Activated T-cell treated with anti-CD3 and anti-CD28 coated beads, Interleukin-2, amount 50 U/mL, for 72 hours (primary cell): ENCODE measurements at regions not wholly inside any gene's neighbourhood (a gene's known extent, or its start where the extent isn't known, plus 50 kb on each side); places are given as distances from the start of the nearest gene placed in this dataset.

Source experiments
- ATAC-seq, 2 donors: fragments of 150-1000 bp; cut with Tn5 transposase; replicated peaks in 1 of 2; 2 replicates each; pipeline ENCODE4 v1.10.0; 2021; ENCODE audit warnings: moderate library complexity in 2 of 2, mild to moderate bottlenecking in 1 of 2
- DNase-seq, 2 donors: peaks; one replicate each; pipeline ENCODE4 v3.0.0; 2021 to 2022; ENCODE audit warnings: mixed read lengths in 1 of 2
- H3K27ac Mint-ChIP-seq: one replicate; pipeline ENCODE4 v1.8.0; 2022; ENCODE audit warnings: mild to moderate bottlenecking, moderate library complexity, mixed read lengths
- H3K27me3 Mint-ChIP-seq: one replicate; pipeline ENCODE4 v1.8.0; 2022; ENCODE audit warnings: low read depth, mixed read lengths
- H3K36me3 Mint-ChIP-seq, 2 donors: one replicate each; pipeline ENCODE4 v1.8.0; 2022; ENCODE audit warnings: mixed read lengths in 2 of 2, mild to moderate bottlenecking in 1 of 2; ENCODE audit not compliant: insufficient read depth in 2 of 2
- H3K4me1 Mint-ChIP-seq: one replicate; pipeline ENCODE4 v1.8.0; 2022; ENCODE audit warnings: low read depth, mixed read lengths
- H3K4me3 Mint-ChIP-seq, 2 donors: one replicate each; pipeline ENCODE4 v1.8.0; 2022; ENCODE audit warnings: mild to moderate bottlenecking in 2 of 2, mixed read lengths in 2 of 2, moderate library complexity in 2 of 2
- H3K9me3 Mint-ChIP-seq, 2 donors: one replicate each; pipeline ENCODE4 v1.8.0; 2022; ENCODE audit warnings: mixed read lengths in 2 of 2

- H3K27me3 Mint-ChIP-seq: peaks cover 18% of the 10 kb centered on the region
- H3K4me1 Mint-ChIP-seq: no peaks in the 10 kb centered on the region
- ATAC-seq (no peak), DNase-seq (no peak)
- no peaks in the 10 kb centered on the region for H3K9me3 Mint-ChIP-seq
- H3K36me3 Mint-ChIP-seq: no peaks in the 10 kb centered on the region
- no peak overlapping the region for H3K27ac Mint-ChIP-seq
- H3K4me3 Mint-ChIP-seq: no peak overlapping the region
Observed at GRCh38 chr13:111556496-111556895, 236.1 kb downstream of the TEX29 start.

- DNase-seq (no peak), ATAC-seq (no peak)
- H3K27ac Mint-ChIP-seq: no peak overlapping the region
- H3K9me3 Mint-ChIP-seq: no peaks in the 10 kb centered on the region
- H3K27me3 Mint-ChIP-seq: peaks cover 18% of the 10 kb centered on the region
- H3K36me3 Mint-ChIP-seq: no peaks in the 10 kb centered on the region
- H3K4me1 Mint-ChIP-seq: no peaks in the 10 kb centered on the region
- H3K4me3 Mint-ChIP-seq: no peak overlapping the region
Observed at GRCh38 chr13:111557921-111558699, 237.7 kb downstream of the TEX29 start.

GRCh38 chr13:111558700-111559088, 238.3 kb downstream of the TEX29 start:
- ATAC-seq: no peak
- Mint-ChIP-seq H3K27me3 (peaks cover 18% of the 10 kb centered on the region), H3K4me1 (no peaks in the 10 kb centered on the region), H3K9me3 (no peaks in the 10 kb centered on the region), H3K4me3 (no peak overlapping the region), H3K27ac (no peak overlapping the region), H3K36me3 (no peaks in the 10 kb centered on the region)
- DNase-seq: no peak

GRCh38 chr13:111559612-111560403, 239.4 kb downstream of the TEX29 start:
- no peak for DNase-seq
- Mint-ChIP-seq H3K4me1 (no peaks in the 10 kb centered on the region), H3K36me3 (no peaks in the 10 kb centered on the region), H3K27ac (no peak overlapping the region), H3K9me3 (no peaks in the 10 kb centered on the region), H3K27me3 (peaks cover 18% of the 10 kb centered on the region), H3K4me3 (no peak overlapping the region)
- ATAC-seq: no peak

- H3K9me3 Mint-ChIP-seq: no peaks in the 10 kb centered on the region
- ATAC-seq: no peak
- no peak overlapping the region for H3K27ac Mint-ChIP-seq
Observed at GRCh38 chr13:111561091-111561781, 240.8 kb downstream of the TEX29 start.

GRCh38 chr13:111562716-111563115, 242.3 kb downstream of the TEX29 start:
- DNase-seq (no peak), ATAC-seq (no peak)
- H3K27me3 Mint-ChIP-seq: peaks cover 5% of the 10 kb centered on the region
- H3K4me3 Mint-ChIP-seq: no peak overlapping the region
- no peaks in the 10 kb centered on the region for H3K4me1 Mint-ChIP-seq
- no peaks in the 10 kb centered on the region for H3K36me3 Mint-ChIP-seq
- H3K9me3 Mint-ChIP-seq: peaks cover 0 to 2% of the 10 kb centered on the region in 2 donors
- H3K27ac Mint-ChIP-seq: no peak overlapping the region

More at GRCh38 chr13:111561091-111561781, 240.8 kb downstream of the TEX29 start:
- Mint-ChIP-seq H3K4me1 (no peaks in the 10 kb centered on the region), H3K27me3 (peaks cover 18% of the 10 kb centered on the region), H3K36me3 (no peaks in the 10 kb centered on the region), H3K4me3 (no peak overlapping the region)
- no peak for DNase-seq

GRCh38 chr13:111564606-111565005, 244.2 kb downstream of the TEX29 start:
- no peak for DNase-seq
- Mint-ChIP-seq H3K27ac (no peak overlapping the region), H3K27me3 (no peaks in the 10 kb centered on the region), H3K4me1 (no peaks in the 10 kb centered on the region), H3K4me3 (no peak overlapping the region), H3K36me3 (no peaks in the 10 kb centered on the region), H3K9me3 (peaks cover 0 to 2% of the 10 kb centered on the region in 2 donors)
- ATAC-seq: no peak

- DNase-seq (no peak), ATAC-seq (no peak)
- H3K27ac Mint-ChIP-seq: no peak overlapping the region
- peaks cover 0 to 2% of the 10 kb centered on the region in 2 donors for H3K9me3 Mint-ChIP-seq
- no peaks in the 10 kb centered on the region for H3K36me3 Mint-ChIP-seq
- H3K4me1 Mint-ChIP-seq: no peaks in the 10 kb centered on the region
- no peaks in the 10 kb centered on the region for H3K27me3 Mint-ChIP-seq
- H3K4me3 Mint-ChIP-seq: no peak overlapping the region
Observed at GRCh38 chr13:111565400-111565799, 245.0 kb downstream of the TEX29 start.

- ATAC-seq (no peak), DNase-seq (no peak)
- H3K36me3 Mint-ChIP-seq: no peaks in the 10 kb centered on the region
- H3K4me3 Mint-ChIP-seq: no peak overlapping the region
- no peaks in the 10 kb centered on the region for H3K27me3 Mint-ChIP-seq
- H3K9me3 Mint-ChIP-seq: peaks cover 0 to 2% of the 10 kb centered on the region in 2 donors
- no peaks in the 10 kb centered on the region for H3K4me1 Mint-ChIP-seq
- H3K27ac Mint-ChIP-seq: no peak overlapping the region
Observed at GRCh38 chr13:111566567-111566966, 246.1 kb downstream of the TEX29 start.

GRCh38 chr13:111567637-111568036, 247.2 kb downstream of the TEX29 start:
- ATAC-seq (no peak), DNase-seq (no peak)
- no peaks in the 10 kb centered on the region for H3K36me3 Mint-ChIP-seq
- no peaks in the 10 kb centered on the region for H3K4me1 Mint-ChIP-seq
- no peak overlapping the region for H3K27ac Mint-ChIP-seq
- H3K27me3 Mint-ChIP-seq: no peaks in the 10 kb centered on the region
- no peak overlapping the region for H3K4me3 Mint-ChIP-seq
- peaks cover 0 to 2% of the 10 kb centered on the region in 2 donors for H3K9me3 Mint-ChIP-seq

GRCh38 chr13:111568290-111568689, 247.8 kb downstream of the TEX29 start:
- Mint-ChIP-seq H3K36me3 (no peaks in the 10 kb centered on the region), H3K27ac (no peak overlapping the region), H3K4me3 (no peak overlapping the region), H3K4me1 (no peaks in the 10 kb centered on the region), H3K9me3 (peaks cover 0 to 2% of the 10 kb centered on the region in 2 donors), H3K27me3 (no peaks in the 10 kb centered on the region)
- DNase-seq: no peak
- no peak for ATAC-seq

GRCh38 chr13:111570911-111571310, 250.5 kb downstream of the TEX29 start:
- H3K4me1 Mint-ChIP-seq: no peaks in the 10 kb centered on the region
- H3K4me3 Mint-ChIP-seq: no peak overlapping the region
- ATAC-seq (no peak), DNase-seq (no peak)
- no peaks in the 10 kb centered on the region for H3K27me3 Mint-ChIP-seq
- peaks cover 9% of the 10 kb centered on the region in 2 donors for H3K9me3 Mint-ChIP-seq
- peaks cover 7 to 9% of the 10 kb centered on the region in 2 donors for H3K36me3 Mint-ChIP-seq
- no peak overlapping the region for H3K27ac Mint-ChIP-seq
